Neural cell (in vitro differentiated cells): ENCODE measurements at regions not wholly inside any gene's neighbourhood (a gene's known extent, or its start where the extent isn't known, plus 50 kb on each side); places are given as distances from the start of the nearest gene placed in this dataset.

Experiments
- POLR2AphosphoS5 ChIP-seq: IDR thresholded peaks from 2 replicates; pipeline ENCODE4 v1.6.1; 2012
- SMC3 ChIP-seq: fragments of 450-650 bp; conservative IDR thresholded peaks from 2 replicates; pipeline ENCODE4 v1.6.1; 2014; ENCODE audit warnings: antibody characterized with exemption, mild to moderate bottlenecking, moderate library complexity; ENCODE audit not compliant: poor library complexity

GRCh38 chr13:34561033-34561432 lies 381.0 kb upstream of the NBEA start:
- TF ChIP-seq SMC3, result no peak
- TF ChIP-seq POLR2AphosphoS5, result no peak
